HUES48 (cell line): ENCODE measurements at regions not wholly inside any gene's neighbourhood (a gene's known extent, or its start where the extent isn't known, plus 50 kb on each side); places are given as distances from the start of the nearest gene placed in this dataset.
"Not testable (repeated sequence)": the region's sequence is repeated elsewhere in the genome, so short reads cannot be mapped to it uniquely, and the experiment has no call there.

ENCODE experiments used
- H3K27ac ChIP-seq: one replicate; pipeline ENCODE4 v1.7.0; 2013; ENCODE audit warnings: low read depth, low read length, inconsistent platforms
- H3K27me3 ChIP-seq: 2 replicates; pipeline ENCODE4 v1.6.1; 2013; ENCODE audit warnings: mild to moderate bottlenecking, low read length; ENCODE audit not compliant: control insufficient read depth, insufficient read depth
- H3K36me3 ChIP-seq: 2 replicates; pipeline ENCODE4 v1.6.1; 2013; ENCODE audit warnings: low read length; ENCODE audit not compliant: control insufficient read depth, insufficient read depth
- H3K4me1 ChIP-seq: 2 replicates; pipeline ENCODE4 v1.6.1; 2013; ENCODE audit warnings: mild to moderate bottlenecking, low read length; ENCODE audit not compliant: control insufficient read depth, insufficient read depth
- H3K4me3 ChIP-seq: 2 replicates; pipeline ENCODE4 v1.5.1; 2013; ENCODE audit warnings: mild to moderate bottlenecking, low read depth, low read length
- H3K9ac ChIP-seq: 2 replicates; pipeline ENCODE4 v1.6.1; 2013; ENCODE audit warnings: mild to moderate bottlenecking, low read depth, low read length, moderate library complexity
- H3K9me3 ChIP-seq: 2 replicates; pipeline ENCODE4 v1.6.1; 2013; ENCODE audit warnings: low read length; ENCODE audit not compliant: control insufficient read depth, insufficient read depth

DNA sequence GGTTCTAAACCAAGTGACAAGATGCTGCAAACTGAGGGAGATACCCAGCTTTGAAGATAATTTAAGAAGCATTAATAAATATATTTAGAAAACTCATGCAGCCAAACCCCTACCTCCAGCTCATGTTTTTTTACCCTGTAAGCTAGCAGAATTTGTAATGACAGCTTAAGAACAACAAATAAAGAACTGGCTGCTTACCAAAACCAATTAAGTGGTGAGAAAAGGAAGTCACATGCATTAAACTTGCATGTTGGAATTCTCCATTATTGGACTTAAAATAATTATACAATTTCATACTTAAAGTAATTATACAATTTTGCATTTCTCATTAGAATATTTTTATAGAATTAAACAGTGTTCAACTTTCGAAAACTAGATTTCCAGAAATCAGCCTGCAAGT is 75.6 kb upstream of the CNIH3 start:
- Histone ChIP-seq H3K4me1 (peaks cover 3% of the 10 kb centered on the region; the same call in 1 of the 2 replicates), H3K36me3 (no peaks in the 10 kb centered on the region), H3K4me3 (no peak overlapping the region), H3K9ac (no peak overlapping the region), H3K27ac (no peak overlapping the region), H3K9me3 (no peaks in the 10 kb centered on the region; the same call in 1 of the 2 replicates), H3K27me3 (no peaks in the 10 kb centered on the region)

DNA sequence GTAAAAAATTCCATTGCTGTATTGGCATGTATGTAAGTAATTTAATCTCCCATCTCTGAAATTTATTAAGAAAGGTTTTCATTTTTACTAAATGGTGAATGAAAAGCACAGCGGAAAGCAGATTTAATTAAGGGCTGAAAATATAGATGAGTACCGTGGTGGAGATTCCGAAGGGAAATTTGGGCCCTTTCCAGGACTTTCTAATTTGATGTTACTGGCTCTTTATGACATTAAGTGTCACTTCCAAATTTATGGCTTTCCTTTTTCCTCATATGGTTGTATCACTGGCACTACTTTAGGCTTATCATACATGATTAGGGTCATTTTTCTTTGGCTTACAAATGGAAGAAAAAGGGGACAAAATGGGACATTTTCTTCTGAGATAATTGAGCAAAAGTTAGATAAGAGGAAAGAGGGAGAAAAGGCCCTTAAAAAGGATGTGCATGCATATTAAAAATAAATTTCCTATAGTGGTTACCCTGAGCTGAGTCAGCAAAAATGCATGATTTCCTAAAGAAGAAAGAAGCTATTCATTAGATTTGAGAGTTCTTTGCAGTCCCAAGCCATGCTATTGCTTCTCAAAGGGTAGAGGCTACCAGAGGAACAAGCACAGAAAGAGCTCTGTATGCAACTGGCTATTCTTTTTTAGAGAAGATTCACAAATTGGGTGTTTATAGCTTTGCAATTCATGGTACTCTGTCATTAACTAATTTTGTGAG is 74.9 kb upstream of the CNIH3 start:
- peaks cover 3% of the 10 kb centered on the region; the same call in 1 of the 2 replicates for H3K4me1 ChIP-seq

DNA sequence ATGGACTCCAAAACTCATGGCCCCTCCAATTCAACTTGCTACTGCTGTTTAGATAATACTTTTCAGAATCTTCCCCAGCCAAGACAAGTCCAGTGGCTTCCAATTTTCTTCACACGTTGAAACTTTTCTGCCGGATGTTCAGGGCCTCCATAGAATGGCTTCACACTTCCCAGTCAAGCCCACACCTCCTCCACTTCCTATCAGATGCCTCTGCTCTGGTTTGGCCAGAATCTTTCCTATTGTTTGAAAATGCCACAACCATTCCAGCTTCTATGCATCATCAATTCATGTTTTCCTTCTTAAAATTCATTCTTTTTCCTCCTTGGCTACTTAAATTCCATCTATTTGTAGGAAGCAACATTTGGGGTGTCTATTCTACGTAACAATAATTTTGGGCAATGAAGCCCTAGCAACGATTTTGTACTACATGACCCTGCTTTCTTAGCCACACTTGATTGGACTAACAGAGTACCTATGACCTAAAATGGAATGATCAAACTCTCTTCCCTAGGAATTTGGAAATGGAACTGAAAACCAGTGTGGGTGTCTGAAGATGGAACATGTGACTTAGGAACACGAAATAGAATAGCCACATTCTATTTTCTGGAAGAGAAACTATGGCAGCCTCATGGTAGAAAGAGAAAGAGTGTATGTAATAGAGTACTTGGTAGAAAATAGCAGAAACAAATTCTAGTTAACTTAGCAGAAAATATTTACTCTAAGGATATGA is 74.1 kb upstream of the CNIH3 start:
- H3K9me3 ChIP-seq, result no peaks in the 10 kb centered on the region
- no peaks in the 10 kb centered on the region for H3K36me3 ChIP-seq
- H3K27ac ChIP-seq, result no peak overlapping the region
- H3K27me3 ChIP-seq, result no peaks in the 10 kb centered on the region
- H3K4me1 ChIP-seq, result peaks cover 3% of the 10 kb centered on the region; the same call in 1 of the 2 replicates
- H3K9ac ChIP-seq, result no peak overlapping the region
- H3K4me3 ChIP-seq, result no peak overlapping the region

More for the DNA sequence above, 74.9 kb upstream of the CNIH3 start:
- H3K9ac ChIP-seq, result no peak overlapping the region
- no peaks in the 10 kb centered on the region for H3K27me3 ChIP-seq
- H3K27ac ChIP-seq, result no peak overlapping the region
- H3K9me3 ChIP-seq, result no peaks in the 10 kb centered on the region; the same call in 1 of the 2 replicates
- no peak overlapping the region for H3K4me3 ChIP-seq
- no peaks in the 10 kb centered on the region for H3K36me3 ChIP-seq

DNA sequence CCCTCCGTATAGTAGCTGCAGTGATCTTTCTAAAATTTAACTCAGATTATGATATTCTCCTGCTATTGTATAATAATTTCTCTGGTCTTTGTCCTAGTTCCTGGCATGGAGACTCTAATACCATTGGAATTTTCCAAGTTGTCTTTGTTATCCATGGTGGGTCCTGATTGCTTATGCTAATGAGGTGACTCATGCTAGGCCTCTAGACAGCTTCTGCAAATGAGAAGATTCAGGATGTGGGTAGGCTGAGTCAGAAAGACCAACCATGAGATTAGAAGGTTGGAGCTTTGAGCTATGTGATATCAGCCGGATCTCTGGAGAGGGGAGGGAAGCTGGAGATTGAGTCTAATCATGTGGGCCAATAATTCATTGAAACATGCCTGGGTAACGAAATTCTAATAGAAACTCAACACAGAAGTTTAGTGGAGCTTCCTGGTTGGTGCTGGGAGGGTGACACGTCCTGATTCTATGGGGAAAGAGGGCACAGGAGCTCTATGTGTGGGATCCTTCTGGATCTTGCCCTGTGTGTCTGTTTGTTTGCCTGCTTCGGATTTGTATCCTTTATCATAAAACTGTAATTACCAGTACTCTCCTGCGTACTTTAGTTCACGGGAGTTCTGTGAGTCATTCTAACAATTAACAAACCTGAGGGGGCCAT is 73.2 kb upstream of the CNIH3 start:
- Histone ChIP-seq H3K27ac (peak overlapping the region; percentile 26), H3K9ac (no peak overlapping the region), H3K4me1 (peaks cover 3% of the 10 kb centered on the region; the same call in 1 of the 2 replicates)

DNA sequence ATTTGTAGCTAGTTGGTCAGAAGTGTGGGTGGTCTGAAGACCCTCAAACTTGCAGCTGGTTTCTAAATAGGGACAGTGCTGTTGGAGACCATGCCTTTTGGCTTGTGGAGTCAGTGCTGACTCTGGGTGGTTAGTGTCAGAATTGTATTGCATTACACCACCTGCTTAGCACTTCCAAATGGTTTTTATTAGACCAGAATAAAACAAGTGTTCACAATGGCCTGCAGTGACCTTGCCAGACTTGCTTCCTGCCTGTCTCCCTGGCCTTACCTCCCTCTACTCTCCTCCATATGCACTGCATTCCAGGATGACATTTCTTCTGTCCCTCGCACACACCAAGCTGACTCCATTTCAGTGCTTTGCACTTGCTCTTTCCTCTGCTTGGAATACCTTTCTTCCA is 72.7 kb upstream of the CNIH3 start:
- Histone ChIP-seq H3K27me3 (no peaks in the 10 kb centered on the region), H3K4me1 (peaks cover 3% of the 10 kb centered on the region; the same call in 1 of the 2 replicates), H3K36me3 (no peaks in the 10 kb centered on the region), H3K9me3 (no peaks in the 10 kb centered on the region), H3K4me3 (no peak overlapping the region), H3K9ac (no peak overlapping the region), H3K27ac (peak overlapping the region; percentile 26)

More for the DNA sequence above, 73.2 kb upstream of the CNIH3 start:
- Histone ChIP-seq H3K36me3 (no peaks in the 10 kb centered on the region), H3K27me3 (no peaks in the 10 kb centered on the region), H3K4me3 (no peak overlapping the region), H3K9me3 (no peaks in the 10 kb centered on the region)

DNA sequence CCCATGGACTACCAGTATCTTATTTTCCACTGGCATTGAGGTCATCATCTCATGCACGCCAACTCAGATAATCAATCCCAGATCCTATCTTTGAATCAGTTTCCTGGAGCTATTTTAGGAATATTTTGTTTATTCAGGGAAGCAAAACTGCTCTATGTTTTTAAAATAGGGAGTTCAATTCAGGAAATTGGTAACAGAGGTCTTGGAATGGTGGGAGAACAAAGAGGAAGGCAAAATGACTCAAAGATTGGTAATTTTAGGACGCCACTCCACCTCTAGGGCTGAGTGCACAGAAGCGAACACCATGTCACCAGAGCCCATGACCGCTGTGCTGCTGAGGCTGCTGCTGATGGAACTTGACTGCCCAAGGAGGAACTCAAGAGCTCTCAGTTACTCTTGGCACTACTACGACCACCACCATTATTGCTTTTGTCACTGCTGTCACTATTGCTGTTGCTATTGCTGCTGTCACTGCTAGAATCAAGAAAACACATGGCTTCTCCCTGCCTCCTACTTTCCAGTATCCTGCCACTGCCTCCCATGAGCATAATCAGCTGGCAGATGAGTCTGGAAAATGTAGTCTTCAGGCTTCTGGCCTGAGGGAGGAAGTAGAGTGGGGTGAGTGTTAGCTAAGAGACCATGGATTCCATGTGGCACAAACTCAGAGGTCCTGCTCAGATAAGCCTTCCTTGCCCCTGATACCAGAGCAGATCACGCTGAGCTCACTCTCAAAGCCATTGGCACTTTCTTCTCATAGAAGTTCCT is 71.6 kb upstream of the CNIH3 start:
- Histone ChIP-seq H3K9me3 (no peaks in the 10 kb centered on the region), H3K27ac (no peak overlapping the region), H3K4me3 (no peak overlapping the region)

DNA sequence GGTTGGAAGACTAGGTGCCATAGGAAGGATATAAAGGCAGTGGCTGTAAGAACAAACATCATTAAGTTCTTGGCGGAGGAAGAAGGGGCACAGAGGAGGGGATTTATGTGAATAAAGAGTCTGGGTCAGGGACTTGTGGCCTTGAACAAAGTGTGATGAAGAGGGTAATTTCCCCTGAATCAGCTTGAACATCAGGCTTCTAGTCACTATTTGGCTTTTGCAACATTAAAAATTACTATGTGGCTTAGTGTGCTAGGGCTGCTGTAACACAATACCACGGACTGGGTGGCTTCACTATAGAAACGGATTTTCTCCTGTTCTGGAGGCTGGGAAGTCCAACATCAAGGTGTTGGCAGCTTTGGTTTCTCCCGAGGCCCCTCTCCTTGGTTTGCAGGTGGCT is 70.5 kb upstream of the CNIH3 start:
- Histone ChIP-seq H3K36me3 (no peaks in the 10 kb centered on the region), H3K9me3 (no peaks in the 10 kb centered on the region), H3K4me3 (no peak overlapping the region)

More for the DNA sequence above, 71.6 kb upstream of the CNIH3 start:
- no peaks in the 10 kb centered on the region for H3K27me3 ChIP-seq
- H3K4me1 ChIP-seq, result peaks cover 3% of the 10 kb centered on the region; the same call in 1 of the 2 replicates
- H3K9ac ChIP-seq, result no peak overlapping the region
- H3K36me3 ChIP-seq, result no peaks in the 10 kb centered on the region

DNA sequence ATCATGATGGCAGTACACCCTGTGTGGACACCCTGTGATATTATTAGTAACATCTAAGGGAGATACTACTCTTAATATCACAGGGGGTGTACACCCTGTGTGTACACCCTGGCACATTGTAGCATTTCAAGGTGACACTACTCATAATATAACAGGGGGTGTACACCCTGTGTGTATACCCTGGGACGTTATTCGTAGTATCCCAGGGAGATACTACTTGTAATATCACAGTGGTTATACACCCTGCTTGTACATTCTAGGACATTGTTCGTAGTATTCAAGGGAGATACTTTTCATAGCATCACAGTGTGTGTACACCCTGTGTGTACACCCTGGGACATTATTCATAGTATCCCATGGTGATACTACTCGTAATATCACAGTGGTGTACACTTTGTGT is 67.4 kb upstream of the CNIH3 start:
- Histone ChIP-seq H3K27ac (no peak overlapping the region), H3K36me3 (no peaks in the 10 kb centered on the region), H3K9ac (no peak overlapping the region), H3K4me3 (no peak overlapping the region), H3K4me1 (no peaks in the 10 kb centered on the region), H3K27me3 (no peaks in the 10 kb centered on the region), H3K9me3 (no peaks in the 10 kb centered on the region)

More for the DNA sequence above, 70.5 kb upstream of the CNIH3 start:
- H3K27ac ChIP-seq, result no peak overlapping the region
- no peak overlapping the region for H3K9ac ChIP-seq
- H3K27me3 ChIP-seq, result no peaks in the 10 kb centered on the region
- peaks cover 3% of the 10 kb centered on the region; the same call in 1 of the 2 replicates for H3K4me1 ChIP-seq

DNA sequence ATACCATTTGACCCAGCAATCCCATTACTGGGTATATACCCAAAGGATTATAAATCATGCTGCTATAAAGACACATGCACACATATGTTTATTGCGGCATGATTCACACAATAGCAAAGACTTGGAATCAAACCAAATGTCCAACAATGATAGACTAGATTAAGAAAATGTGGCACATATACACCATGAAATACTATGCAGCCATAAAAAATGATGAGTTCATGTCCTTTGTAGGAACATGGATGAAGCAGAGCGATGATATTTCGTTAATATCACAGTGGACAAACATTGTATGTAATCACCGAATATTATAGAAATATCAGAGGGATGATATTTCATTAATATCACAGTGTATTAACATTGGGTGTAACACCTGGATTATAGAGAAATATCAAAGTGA is 64.9 kb upstream of the CNIH3 start:
- not testable (repeated sequence) for H3K27me3 ChIP-seq, H3K4me3 ChIP-seq, H3K9ac ChIP-seq, H3K4me1 ChIP-seq, H3K36me3 ChIP-seq, H3K27ac ChIP-seq, H3K9me3 ChIP-seq

DNA sequence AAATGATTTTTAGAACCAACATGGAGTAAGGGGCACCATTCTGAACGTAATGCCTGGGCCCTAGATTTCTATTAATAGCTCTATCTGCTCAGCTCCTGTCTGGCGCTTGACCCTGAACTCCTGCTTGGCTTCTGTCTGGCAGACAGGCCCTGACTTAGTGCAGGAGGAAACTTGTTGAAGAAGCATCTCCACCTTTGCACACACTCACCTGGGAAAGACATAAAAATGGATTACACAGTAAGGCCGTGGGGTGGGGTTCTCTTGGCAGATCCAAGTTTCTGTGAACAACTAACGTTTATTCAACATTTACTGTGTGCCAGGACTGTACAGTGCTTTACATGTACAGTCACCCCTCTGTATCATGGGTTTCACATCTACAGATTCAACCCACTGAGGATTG is 62.1 kb upstream of the CNIH3 start:
- no peaks in the 10 kb centered on the region for H3K36me3 ChIP-seq
- H3K9ac ChIP-seq, result no peak overlapping the region
- no peak overlapping the region for H3K27ac ChIP-seq
- no peaks in the 10 kb centered on the region for H3K4me1 ChIP-seq
- H3K9me3 ChIP-seq, result no peaks in the 10 kb centered on the region
- H3K27me3 ChIP-seq, result no peaks in the 10 kb centered on the region
- H3K4me3 ChIP-seq, result no peak overlapping the region
